Smooth muscle cell (in vitro differentiated cells): ENCODE measurements at regions not wholly inside any gene's neighbourhood (a gene's known extent, or its start where the extent isn't known, plus 50 kb on each side); places are given as distances from the start of the nearest gene placed in this dataset.

Source experiments
- DNase-seq: peaks from one replicate; lab custom pipeline; 2025; ENCODE audit not compliant: unreplicated experiment; lab: John Stamatoyannopoulos, UW
- H2AFZ ChIP-seq: fragments of 200-600 bp; sonication (generic); 2 replicates; pipeline ENCODE4 v1.6.0; 2016; ENCODE audit warnings: antibody characterized with exemption, low read depth, mild to moderate bottlenecking
- H3F3A ChIP-seq: fragments of 200-600 bp; sonication (generic); 2 replicates; pipeline ENCODE4 v1.6.0; 2017; ENCODE audit warnings: antibody characterized with exemption, low read depth
- H3K27ac ChIP-seq: fragments of 200-600 bp; sonication (generic); 2 replicates; pipeline ENCODE4 v1.5.1; 2016; ENCODE audit warnings: low read depth, mild to moderate bottlenecking
- H3K27me3 ChIP-seq: fragments of 200-600 bp; sonication (generic); 2 replicates; pipeline ENCODE4 v1.6.1; 2016; ENCODE audit warnings: low read depth, mild to moderate bottlenecking
- H3K36me3 ChIP-seq: fragments of 200-600 bp; sonication (generic); 2 replicates; pipeline ENCODE4 v1.5.1; 2016; ENCODE audit warnings: low read depth
- H3K4me1 ChIP-seq: fragments of 200-600 bp; sonication (generic); 2 replicates; pipeline ENCODE4 v1.5.1; 2016; ENCODE audit warnings: low read depth
- H3K4me2 ChIP-seq: fragments of 200-600 bp; sonication (generic); 2 replicates; pipeline ENCODE4 v1.6.0; 2016; ENCODE audit warnings: mild to moderate bottlenecking
- H3K4me3 ChIP-seq: fragments of 200-600 bp; sonication (generic); 2 replicates; pipeline ENCODE4 v1.5.1; 2016; ENCODE audit warnings: mild to moderate bottlenecking
- H3K79me2 ChIP-seq: fragments of 200-600 bp; sonication (generic); 2 replicates; pipeline ENCODE4 v1.6.0; 2016; ENCODE audit warnings: low read depth, mild to moderate bottlenecking
- H3K9ac ChIP-seq: fragments of 200-600 bp; sonication (generic); 2 replicates; pipeline ENCODE4 v1.6.0; 2016; ENCODE audit warnings: low read depth
- H3K9me3 ChIP-seq: fragments of 200-600 bp; sonication (generic); replicated peaks from 2 replicates; pipeline ENCODE4 v1.5.1; 2016; ENCODE audit warnings: low read depth
- H4K20me1 ChIP-seq: fragments of 200-600 bp; sonication (generic); 2 replicates; pipeline ENCODE4 v1.6.0; 2016; ENCODE audit warnings: low read depth
- whole genome bisulfite sequencing: methylation state at CpG from one replicate; pipeline ENCODE4 v1.1.7; 2016; ENCODE audit warnings: low lambda C conversion rate; 5-methylcytosine and 5-hydroxymethylcytosine counted together
- TF ChIP-seq, protein P1 (sequence below): fragments of 200-600 bp; sonication (generic); IDR thresholded peaks from 2 replicates; pipeline ENCODE4 v1.5.1; 2017; ENCODE audit warnings: borderline replicate concordance, mild to moderate bottlenecking, antibody characterized with exemption; ENCODE audit not compliant: insufficient read depth, poor library complexity, severe bottlenecking

- no peak overlapping the region for H3K4me3 ChIP-seq
- H3K79me2 ChIP-seq, result peaks cover 19% of the 10 kb centered on the region
- no peaks in the 10 kb centered on the region for H3K27me3 ChIP-seq
- WGBS, result 80% methylated on average over 4 of the region's 4 CpGs
- no peak overlapping the region for H3K27ac ChIP-seq
- TF ChIP-seq, protein P1, sequence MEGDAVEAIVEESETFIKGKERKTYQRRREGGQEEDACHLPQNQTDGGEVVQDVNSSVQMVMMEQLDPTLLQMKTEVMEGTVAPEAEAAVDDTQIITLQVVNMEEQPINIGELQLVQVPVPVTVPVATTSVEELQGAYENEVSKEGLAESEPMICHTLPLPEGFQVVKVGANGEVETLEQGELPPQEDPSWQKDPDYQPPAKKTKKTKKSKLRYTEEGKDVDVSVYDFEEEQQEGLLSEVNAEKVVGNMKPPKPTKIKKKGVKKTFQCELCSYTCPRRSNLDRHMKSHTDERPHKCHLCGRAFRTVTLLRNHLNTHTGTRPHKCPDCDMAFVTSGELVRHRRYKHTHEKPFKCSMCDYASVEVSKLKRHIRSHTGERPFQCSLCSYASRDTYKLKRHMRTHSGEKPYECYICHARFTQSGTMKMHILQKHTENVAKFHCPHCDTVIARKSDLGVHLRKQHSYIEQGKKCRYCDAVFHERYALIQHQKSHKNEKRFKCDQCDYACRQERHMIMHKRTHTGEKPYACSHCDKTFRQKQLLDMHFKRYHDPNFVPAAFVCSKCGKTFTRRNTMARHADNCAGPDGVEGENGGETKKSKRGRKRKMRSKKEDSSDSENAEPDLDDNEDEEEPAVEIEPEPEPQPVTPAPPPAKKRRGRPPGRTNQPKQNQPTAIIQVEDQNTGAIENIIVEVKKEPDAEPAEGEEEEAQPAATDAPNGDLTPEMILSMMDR, result no peak
- H2AFZ ChIP-seq, result no peak overlapping the region
- no peaks in the 10 kb centered on the region for H4K20me1 ChIP-seq
- H3K4me1 ChIP-seq, result no peaks in the 10 kb centered on the region
- DNase-seq, result no peak
- peaks cover 16% of the 10 kb centered on the region for H3K36me3 ChIP-seq
- no peak overlapping the region for H3K4me2 ChIP-seq
- H3K9me3 ChIP-seq, result no peaks in the 10 kb centered on the region
- H3F3A ChIP-seq, result peaks cover 9% of the 10 kb centered on the region
- H3K9ac ChIP-seq, result no peak overlapping the region
Measured at GRCh38 chr7:35889001-35889400, 88.1 kb downstream of the SEPTIN7 start.

- Histone ChIP-seq H3K36me3 (peaks cover 8% of the 10 kb centered on the region), H3K9ac (no peak overlapping the region), H3K4me2 (no peak overlapping the region), H3F3A (peaks cover 5% of the 10 kb centered on the region), H3K27ac (no peak overlapping the region), H4K20me1 (no peaks in the 10 kb centered on the region), H3K4me1 (no peaks in the 10 kb centered on the region), H3K79me2 (peaks cover 19% of the 10 kb centered on the region), H3K9me3 (no peaks in the 10 kb centered on the region), H3K4me3 (no peak overlapping the region), H3K27me3 (no peaks in the 10 kb centered on the region), H2AFZ (no peak overlapping the region)
- TF ChIP-seq, protein P1, result no peak
- WGBS, result 88% methylated on average over 2 of the region's 2 CpGs
- DNase-seq, result no peak
Measured at GRCh38 chr7:35889870-35890269, 89.0 kb downstream of the SEPTIN7 start.

DNA sequence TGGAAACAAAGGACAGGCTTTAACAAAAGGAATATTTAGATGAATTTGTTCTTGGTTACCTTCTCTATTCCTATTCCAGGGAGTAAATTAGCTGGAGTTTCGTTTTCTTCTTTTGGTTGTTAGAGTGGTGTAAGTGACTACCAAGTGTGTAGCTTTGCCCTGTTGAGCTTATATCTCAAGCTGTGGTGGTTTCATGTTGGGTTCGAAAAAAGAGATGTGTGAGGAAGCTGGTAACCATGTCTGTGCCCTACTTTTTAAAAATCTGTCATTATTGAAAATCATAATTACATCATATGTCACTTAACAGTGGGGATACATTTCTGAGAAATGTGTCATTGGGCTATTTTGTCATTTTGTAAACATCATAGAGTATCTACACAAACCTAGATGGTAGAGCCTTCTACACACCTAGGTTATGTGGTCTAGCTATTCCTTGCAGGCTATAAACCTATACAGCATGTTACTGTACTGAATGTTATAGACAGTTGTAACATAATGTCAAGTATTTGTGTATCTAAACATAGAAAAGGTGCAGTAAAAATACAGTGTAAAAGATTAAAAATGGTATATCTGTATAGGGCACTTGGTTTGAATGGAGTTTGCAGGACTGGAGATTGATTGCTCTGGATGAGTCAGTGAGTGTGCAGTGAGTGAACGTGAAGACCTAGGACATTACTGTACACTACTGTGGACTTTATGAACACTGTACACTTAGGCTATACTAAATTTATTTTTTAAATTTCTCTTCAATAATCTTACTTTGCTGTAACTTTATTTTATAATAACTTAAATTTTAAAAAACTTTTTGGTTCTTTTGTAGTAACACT is 90.4 kb downstream of the SEPTIN7 start:
- no peak overlapping the region for H2AFZ ChIP-seq
- H4K20me1 ChIP-seq, result no peaks in the 10 kb centered on the region
- TF ChIP-seq, protein P1, result no peak
- H3F3A ChIP-seq, result peaks cover 5% of the 10 kb centered on the region
- no peak overlapping the region for H3K27ac ChIP-seq
- H3K9ac ChIP-seq, result no peak overlapping the region
- H3K79me2 ChIP-seq, result peaks cover 19% of the 10 kb centered on the region
- no peaks in the 10 kb centered on the region for H3K9me3 ChIP-seq
- H3K4me1 ChIP-seq, result no peaks in the 10 kb centered on the region
- WGBS, result 89% methylated on average over 3 of the region's 3 CpGs
- no peak overlapping the region for H3K4me2 ChIP-seq
- no peak overlapping the region for H3K4me3 ChIP-seq
- peaks cover 6% of the 10 kb centered on the region for H3K36me3 ChIP-seq
- DNase-seq, result no peak
- H3K27me3 ChIP-seq, result no peaks in the 10 kb centered on the region

GRCh38 chr7:35893649-35894048 is 92.8 kb downstream of the SEPTIN7 start:
- H2AFZ ChIP-seq, result no peak overlapping the region
- TF ChIP-seq, protein P1, result no peak
- H3K9ac ChIP-seq, result no peak overlapping the region
- H3F3A ChIP-seq, result peaks cover 5% of the 10 kb centered on the region
- H4K20me1 ChIP-seq, result no peaks in the 10 kb centered on the region
- no peaks in the 10 kb centered on the region for H3K9me3 ChIP-seq
- no peaks in the 10 kb centered on the region for H3K27me3 ChIP-seq
- H3K4me1 ChIP-seq, result no peaks in the 10 kb centered on the region
- H3K79me2 ChIP-seq, result peaks cover 19% of the 10 kb centered on the region
- H3K36me3 ChIP-seq, result peaks cover 13% of the 10 kb centered on the region
- H3K4me3 ChIP-seq, result no peak overlapping the region
- H3K27ac ChIP-seq, result no peak overlapping the region
- H3K4me2 ChIP-seq, result no peak overlapping the region
- WGBS, result 100% methylated on average over 1 of the region's 1 CpG
- no peak for DNase-seq
